ENCODE measurements at regions not wholly inside any gene's neighbourhood (a gene's known extent, or its start where the extent isn't known, plus 50 kb on each side); places are given as distances from the start of the nearest gene placed in this dataset.
"Not testable (repeated sequence)": the region's sequence is repeated elsewhere in the genome, so short reads cannot be mapped to it uniquely, and the experiment has no call there.

GRCh38 chr15:96978937-96979473, 648.5 kb downstream of the NR2F2 start:
- no peak for DNase-seq (ENCODE audit: low spot score)
- no peaks in the 10 kb centered on the region for H3K4me1 ChIP-seq (ENCODE audit: insufficient read depth, poor library complexity, severe bottlenecking)
- H3K27me3 ChIP-seq (ENCODE audit: insufficient read depth, poor library complexity, severe bottlenecking), result peaks cover 57% of the 10 kb centered on the region
- TF ChIP-seq CTCF (IDR thresholded peaks at IDR 0.05; ENCODE audit: poor library complexity, severe bottlenecking), result no peak
- H3K9me3 ChIP-seq (ENCODE audit: severe bottlenecking), result no peaks in the 10 kb centered on the region
- H3K4me3 ChIP-seq (ENCODE audit: severe bottlenecking), result no peak overlapping the region
- H3K36me3 ChIP-seq (ENCODE audit: low read depth), result no peaks in the 10 kb centered on the region
- H3K27ac ChIP-seq (ENCODE audit: poor library complexity, severe bottlenecking), result no peak overlapping the region
- no peak for ATAC-seq (ENCODE audit: low read depth)

DNA sequence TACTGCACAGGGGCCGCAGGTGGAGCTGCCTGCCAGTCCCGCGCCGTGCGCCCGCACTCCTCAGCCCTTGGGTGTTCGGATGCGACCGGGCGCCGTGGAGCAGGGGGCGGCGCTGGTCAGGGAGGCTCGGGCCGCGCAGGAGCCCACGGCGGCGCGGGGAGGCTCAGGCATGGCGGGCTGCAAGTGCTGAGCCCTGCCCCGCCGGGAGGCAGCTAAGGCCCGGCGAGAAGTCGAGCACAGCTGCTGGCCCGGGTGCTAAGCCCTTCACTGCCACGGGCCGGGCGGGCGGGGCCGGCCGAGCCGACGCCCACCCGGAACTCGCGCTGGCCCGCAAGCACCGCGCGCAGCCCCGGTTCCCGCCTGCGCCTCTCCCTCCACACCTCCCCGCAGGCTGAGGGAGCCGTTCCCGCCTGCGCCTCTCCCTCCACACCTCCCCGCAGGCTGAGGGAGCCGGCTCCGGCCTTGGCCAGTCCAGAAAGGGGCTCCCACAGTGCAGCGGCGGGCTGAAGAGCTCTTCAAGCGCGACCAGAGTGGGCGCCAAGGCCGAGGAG, 653.7 kb downstream of the NR2F2 start:
- H3K36me3 ChIP-seq (ENCODE audit: low read depth); H3K9me3 ChIP-seq (ENCODE audit: severe bottlenecking); DNase-seq (ENCODE audit: low spot score); ATAC-seq (ENCODE audit: low read depth); H3K4me1 ChIP-seq (ENCODE audit: insufficient read depth, poor library complexity, severe bottlenecking); H3K27ac ChIP-seq (ENCODE audit: poor library complexity, severe bottlenecking); H3K4me3 ChIP-seq (ENCODE audit: severe bottlenecking): not testable (repeated sequence)
- peaks cover 34% of the 10 kb centered on the region for H3K27me3 ChIP-seq (ENCODE audit: insufficient read depth, poor library complexity, severe bottlenecking)

DNA sequence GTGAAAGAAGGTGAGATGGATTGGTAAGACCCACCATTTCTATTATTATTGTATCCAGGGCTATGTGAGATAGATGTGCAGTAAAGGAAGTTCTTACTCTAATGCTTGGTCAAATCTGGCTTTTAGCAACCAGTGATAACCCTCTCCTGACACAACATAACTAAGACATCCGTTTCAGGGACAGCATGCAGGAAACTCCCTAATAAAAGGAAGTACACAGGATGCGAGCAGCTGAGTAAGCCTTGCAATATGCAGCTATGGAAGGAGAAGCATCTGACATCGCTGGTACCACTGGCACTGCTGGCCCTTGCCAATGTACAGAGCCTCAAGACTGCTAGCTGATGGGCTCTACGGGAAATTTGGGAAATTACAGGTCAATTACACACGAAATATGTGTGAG, 662.3 kb downstream of the NR2F2 start:
- peaks cover 6% of the 10 kb centered on the region for H3K27me3 ChIP-seq (ENCODE audit: insufficient read depth, poor library complexity, severe bottlenecking)
- no peaks in the 10 kb centered on the region for H3K36me3 ChIP-seq (ENCODE audit: low read depth)
- no peak for TF ChIP-seq CTCF (IDR thresholded peaks at IDR 0.05; ENCODE audit: poor library complexity, severe bottlenecking)
- ATAC-seq (ENCODE audit: low read depth), result no peak
- H3K4me1 ChIP-seq (ENCODE audit: insufficient read depth, poor library complexity, severe bottlenecking), result no peaks in the 10 kb centered on the region
- H3K4me3 ChIP-seq (ENCODE audit: severe bottlenecking), result no peak overlapping the region
- no peaks in the 10 kb centered on the region for H3K9me3 ChIP-seq (ENCODE audit: severe bottlenecking)
- no peak for DNase-seq (ENCODE audit: low spot score)
- H3K27ac ChIP-seq (ENCODE audit: poor library complexity, severe bottlenecking), result no peak overlapping the region

- Histone ChIP-seq H3K27ac (ENCODE audit: poor library complexity, severe bottlenecking) (no peak overlapping the region), H3K4me3 (ENCODE audit: severe bottlenecking) (no peak overlapping the region), H3K9me3 (ENCODE audit: severe bottlenecking) (no peaks in the 10 kb centered on the region), H3K27me3 (ENCODE audit: insufficient read depth, poor library complexity, severe bottlenecking) (peaks cover 18% of the 10 kb centered on the region), H3K4me1 (ENCODE audit: insufficient read depth, poor library complexity, severe bottlenecking) (no peaks in the 10 kb centered on the region), H3K36me3 (ENCODE audit: low read depth) (no peaks in the 10 kb centered on the region)
- ATAC-seq (ENCODE audit: low read depth) (no peak), DNase-seq (ENCODE audit: low spot score) (no peak)
- no peak for TF ChIP-seq CTCF (IDR thresholded peaks at IDR 0.05; ENCODE audit: poor library complexity, severe bottlenecking)
Measured at GRCh38 chr15:96997538-96997937, 667.0 kb downstream of the NR2F2 start.

GRCh38 chr15:97009031-97009431, 678.5 kb downstream of the NR2F2 start:
- DNase-seq (ENCODE audit: low spot score), result no peak
- no peak for ATAC-seq (ENCODE audit: low read depth)
- H3K27ac ChIP-seq (ENCODE audit: poor library complexity, severe bottlenecking), result no peak overlapping the region
- H3K4me1 ChIP-seq (ENCODE audit: insufficient read depth, poor library complexity, severe bottlenecking), result no peaks in the 10 kb centered on the region
- no peaks in the 10 kb centered on the region for H3K9me3 ChIP-seq (ENCODE audit: severe bottlenecking)
- H3K27me3 ChIP-seq (ENCODE audit: insufficient read depth, poor library complexity, severe bottlenecking), result peaks cover 11% of the 10 kb centered on the region
- H3K4me3 ChIP-seq (ENCODE audit: severe bottlenecking), result no peak overlapping the region
- no peaks in the 10 kb centered on the region for H3K36me3 ChIP-seq (ENCODE audit: low read depth)
- TF ChIP-seq CTCF (IDR thresholded peaks at IDR 0.05; ENCODE audit: poor library complexity, severe bottlenecking), result no peak
